ENCODE measurements at regions not wholly inside any gene's neighbourhood (a gene's known extent, or its start where the extent isn't known, plus 50 kb on each side); places are given as distances from the start of the nearest gene placed in this dataset.
A peak's percentile ranks its signal among the peaks of the same experiment; 100 is the strongest.

GRCh38 chr12:116498471-116498870 lies 60.7 kb upstream of the MAP1LC3B2 start:
- DNase-seq, result no peak

- no peak for DNase-seq
These were observed 56.9 kb upstream of the MAP1LC3B2 start for GRCh38 chr12:116502141-116502725.

- DNase-seq, result peak; percentile 53
These were observed 56.1 kb upstream of the MAP1LC3B2 start for GRCh38 chr12:116502989-116503496.

GRCh38 chr12:116504438-116504837 lies 54.7 kb upstream of the MAP1LC3B2 start:
- DNase-seq, result no peak

GRCh38 chr12:116506697-116507064 lies 52.5 kb upstream of the MAP1LC3B2 start:
- no peak for DNase-seq

GRCh38 chr12:116508145-116509121 lies 50.7 kb upstream of the MAP1LC3B2 start:
- no peak for DNase-seq
